K562 (cell line): ENCODE measurements at regions not wholly inside any gene's neighbourhood (a gene's known extent, or its start where the extent isn't known, plus 50 kb on each side); places are given as distances from the start of the nearest gene placed in this dataset.

ENCODE experiments used
- LEF1 ChIP-seq: fragments of 450-650 bp; IDR thresholded peaks from 2 replicates; pipeline ENCODE4 v1.6.1; 2016; ENCODE audit warnings: mild to moderate bottlenecking
- NR4A1 ChIP-seq, 2 experiments: fragments of 250-450 bp in 1 of 2; fragments of 450-650 bp in 1 of 2; sonication (Bioruptor Pico) in 1 of 2; IDR thresholded peaks; 2 replicates each; pipeline versions ENCODE4 v1.4.0 to v1.6.1; 2016 to 2020; ENCODE audit warnings: mild to moderate bottlenecking in 2 of 2, missing compliant biosample characterization in 1 of 2, missing genetic modification characterization in 1 of 2, moderate library complexity in 1 of 2
- ZNF407 ChIP-seq: fragments of 450-650 bp; IDR thresholded peaks from 2 replicates; pipeline ENCODE4 v1.6.1; 2016; ENCODE audit warnings: low read depth

DNA sequence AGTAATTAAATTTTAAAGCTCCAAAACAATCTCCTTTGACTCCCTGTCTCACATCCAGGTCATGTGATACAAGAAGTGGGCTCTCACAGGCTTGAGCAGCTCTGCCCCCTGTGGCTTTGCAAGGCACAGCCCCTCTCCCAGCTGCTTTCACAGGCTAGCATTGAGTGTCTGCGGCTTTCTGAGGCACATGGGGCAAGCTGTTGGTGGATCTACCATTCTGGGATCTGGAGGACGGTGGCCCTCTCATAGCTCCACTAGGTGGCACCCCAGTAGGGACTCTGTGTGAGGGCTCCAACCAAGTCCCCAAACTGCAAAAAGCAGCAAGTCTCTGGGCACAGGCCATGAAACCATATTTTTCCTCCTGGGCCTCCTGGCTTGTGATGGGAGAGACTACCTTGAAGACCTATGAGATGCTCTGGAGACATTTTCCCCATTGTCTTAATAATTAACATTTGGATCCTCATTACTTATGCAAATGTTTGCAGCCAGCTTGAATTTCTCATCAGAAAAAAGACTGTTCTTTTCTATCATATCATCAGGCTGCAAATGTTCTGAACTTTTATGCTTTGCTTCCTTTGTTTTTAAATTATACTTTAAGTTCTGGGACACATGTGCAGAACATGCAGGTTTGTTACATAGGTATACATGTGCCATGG is 554.1 kb upstream of the OLFM3 start (continued):
- TF ChIP-seq NR4A1 (CRISPR knock-in tag; IDR thresholded peaks at IDR 0.05) (no peak), NR4A1 (tag; IDR thresholded peaks at IDR 0.05) (no peak), LEF1 (no peak), ZNF407 (no peak)
